Esophagus muscularis mucosa (tissue), 4 donors: ENCODE measurements at regions not wholly inside any gene's neighbourhood (a gene's known extent, or its start where the extent isn't known, plus 50 kb on each side); places are given as distances from the start of the nearest gene placed in this dataset.

Source experiments
- DNase-seq: peaks from one replicate; pipeline ENCODE4 v3.0.0-alpha.2; 2017; ENCODE audit errors: extremely low spot score
- H3K27ac ChIP-seq, 4 donors: fragments of 200-600 bp; sonication (generic); replicated peaks in 1 of 4; 1 replicate in 3 of 4; 2 replicates in 1 of 4; pipeline ENCODE4 v1.5.1; 2016 to 2019; ENCODE audit warnings: mild to moderate bottlenecking in 1 of 4
- H3K27me3 ChIP-seq, 4 donors: fragments of 200-600 bp; sonication (generic); one replicate each; pipeline versions ENCODE4 v1.5.1 to v1.6.0; 2016 to 2019
- H3K36me3 ChIP-seq, 4 donors: fragments of 200-600 bp; sonication (generic); one replicate each; pipeline ENCODE4 v1.5.1; 2016 to 2019
- H3K4me1 ChIP-seq, 4 donors: fragments of 200-600 bp; sonication (generic); one replicate each; pipeline ENCODE4 v1.5.1; 2016 to 2019
- H3K4me3 ChIP-seq, 4 donors: fragments of 200-600 bp; sonication (generic); 1 replicate in 2 of 4; 2 replicates in 2 of 4; pipeline ENCODE4 v1.5.1; 2016 to 2019; ENCODE audit warnings: mild to moderate bottlenecking in 4 of 4, moderate library complexity in 1 of 4
- H3K9me3 ChIP-seq, 4 donors: fragments of 200-600 bp; sonication (generic); 1 replicate in 3 of 4; 2 replicates in 1 of 4; pipeline ENCODE4 v1.5.1; 2016 to 2019
- CTCF ChIP-seq, 3 experiments: fragments of 200-600 bp in 2 of 3; fragments of 450-650 bp in 1 of 3; sonication (generic) in 2 of 3; IDR thresholded peaks; one replicate each; pipeline ENCODE4 v1.5.1; 2017 to 2019; ENCODE audit warnings: antibody characterized with exemption in 3 of 3, mild to moderate bottlenecking in 2 of 3, moderate library complexity in 1 of 3
- EP300 ChIP-seq: sonication (generic); formaldehyde crosslinking; IDR thresholded peaks from one replicate; pipeline ENCODE4 v1.6.1; 2017; ENCODE audit warnings: antibody characterized with exemption
- POLR2A ChIP-seq: fragments of 450-650 bp; IDR thresholded peaks from one replicate; pipeline ENCODE4 v1.6.1; 2017; ENCODE audit warnings: antibody characterized with exemption, moderate library complexity, mild to moderate bottlenecking, low read depth
- POLR2AphosphoS5 ChIP-seq, 2 donors: sonication (generic); formaldehyde crosslinking; IDR thresholded peaks; one replicate each; pipeline ENCODE4 v1.6.1; 2017; ENCODE audit warnings: antibody characterized with exemption in 2 of 2
- WGBS: methylation state at CpG from one replicate; pipeline ENCODE4 v1.1.5; 2018; 5-methylcytosine and 5-hydroxymethylcytosine counted together
- intact Hi-C: fragments of 100-400 bp; cut with DNase I; formaldehyde crosslinking; loops from one replicate; pipeline ENCODE4 v1.15.1; 2023

DNA sequence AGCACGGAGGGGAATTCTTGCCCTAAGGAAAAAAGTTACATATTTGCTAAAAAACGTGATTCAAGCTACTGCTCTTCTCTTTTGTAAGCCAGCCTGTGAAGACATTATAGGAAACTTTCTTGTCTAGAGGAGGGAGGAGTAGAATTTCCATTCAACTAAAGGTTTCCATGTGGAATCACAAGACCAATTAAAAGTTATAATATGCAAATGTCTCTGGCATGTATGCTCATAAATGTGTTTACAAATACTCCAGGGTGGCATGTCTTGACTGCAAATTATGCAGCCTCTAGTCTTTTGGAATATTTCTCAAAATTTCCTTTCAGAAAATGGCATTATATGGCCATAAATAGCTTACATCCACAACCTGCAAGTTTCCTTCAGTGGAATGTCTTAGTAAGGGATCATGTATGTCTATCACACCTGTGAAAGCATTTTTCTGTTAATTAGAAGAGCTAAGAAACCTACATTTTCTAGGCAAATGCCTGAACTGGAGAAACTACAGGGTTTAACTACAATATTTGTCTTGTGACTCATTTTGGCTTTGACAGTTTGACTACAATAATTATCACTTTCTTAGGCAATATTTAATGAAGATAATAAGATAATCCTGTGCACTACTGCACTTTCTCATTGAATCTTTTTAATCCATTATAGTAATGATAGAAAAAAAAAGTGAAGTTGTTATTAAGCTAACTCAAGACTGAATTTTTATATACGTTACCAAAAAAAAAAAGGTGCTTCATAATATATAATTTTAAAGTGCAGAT, 111.1 kb upstream of the C10orf90 start:
- TF ChIP-seq POLR2AphosphoS5 (IDR thresholded peaks at IDR 0.05) (no peak), EP300 (no peak), CTCF (IDR thresholded peaks at IDR 0.05) (no peak), POLR2A (no peak)
- 48% methylated on average over 3 of the region's 3 CpGs for WGBS
- H3K27ac ChIP-seq: no peak overlapping the region
- no peaks in the 10 kb centered on the region for H3K36me3 ChIP-seq
- peaks cover 0 to under 1% (median 0%) of the 10 kb centered on the region in 4 donors for H3K27me3 ChIP-seq
- intact Hi-C loops: no loop called here
- no peaks in the 10 kb centered on the region for H3K9me3 ChIP-seq
- H3K4me1 ChIP-seq: no peaks in the 10 kb centered on the region
- no peak overlapping the region for H3K4me3 ChIP-seq
- no peak for DNase-seq

DNA sequence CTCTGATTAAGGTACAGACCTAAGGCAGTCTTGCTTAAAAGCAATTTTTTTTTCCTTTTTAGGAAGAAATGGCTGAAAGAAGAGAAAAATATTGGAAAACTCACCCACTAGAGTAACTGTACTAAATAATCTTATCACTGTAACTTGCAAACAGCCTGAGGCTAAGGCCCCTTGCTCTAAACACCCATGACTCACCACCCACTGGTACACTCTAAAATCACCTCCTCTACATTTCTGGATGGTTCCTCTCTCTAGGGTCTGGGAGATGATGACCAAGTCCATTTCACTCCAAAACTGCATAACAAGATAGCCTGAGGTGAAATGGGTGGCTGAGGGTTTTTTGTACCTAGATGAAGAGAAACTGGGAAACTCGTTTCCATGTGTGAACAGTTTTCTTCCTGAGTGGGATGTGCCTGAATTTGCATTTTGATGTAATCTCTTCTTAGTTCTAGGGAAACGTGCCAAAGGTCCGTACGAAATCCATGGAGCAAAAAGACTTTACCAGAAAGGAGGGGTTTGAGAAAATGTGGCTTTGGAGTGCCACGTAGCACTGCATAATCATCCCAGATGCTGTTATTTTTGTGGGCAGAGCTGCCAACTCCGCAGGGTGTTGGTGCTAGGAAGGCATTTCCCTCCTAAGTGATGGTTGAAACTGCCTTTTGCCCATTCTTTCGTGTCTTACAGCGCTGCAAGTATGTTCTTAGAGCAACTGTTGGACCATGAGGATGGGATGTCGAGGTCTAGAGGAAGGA, 113.5 kb upstream of the C10orf90 start:
- WGBS: 57% methylated on average over 9 of the region's 9 CpGs
- intact Hi-C loops: no loop called here

GRCh38 chr10:126787201-126787600, 116.7 kb upstream of the C10orf90 start:
- Histone ChIP-seq H3K4me3 (no peak overlapping the region), H3K27me3 (peaks cover 0 to 6% (median 0%) of the 10 kb centered on the region in 4 donors), H3K9me3 (no peaks in the 10 kb centered on the region), H3K4me1 (no peaks in the 10 kb centered on the region), H3K36me3 (no peaks in the 10 kb centered on the region), H3K27ac (no peak overlapping the region)
- DNase-seq: no peak
- TF ChIP-seq POLR2A (no peak), POLR2AphosphoS5 (IDR thresholded peaks at IDR 0.05) (no peak), EP300 (no peak), CTCF (IDR thresholded peaks at IDR 0.05) (no peak)
- WGBS: 65% methylated on average over 2 of the region's 3 CpGs
- intact Hi-C loops: no loop called here

More for the DNA sequence above, 113.5 kb upstream of the C10orf90 start:
- Histone ChIP-seq H3K9me3 (no peaks in the 10 kb centered on the region), H3K36me3 (no peaks in the 10 kb centered on the region), H3K27ac (no peak overlapping the region), H3K27me3 (peaks cover 0 to 6% (median 0%) of the 10 kb centered on the region in 4 donors), H3K4me1 (no peaks in the 10 kb centered on the region), H3K4me3 (no peak overlapping the region)
- DNase-seq: no peak
- no peak for TF ChIP-seq CTCF (IDR thresholded peaks at IDR 0.05)
- no peak for TF ChIP-seq POLR2AphosphoS5 (IDR thresholded peaks at IDR 0.05)
- TF ChIP-seq EP300: no peak
- TF ChIP-seq POLR2A: no peak

GRCh38 chr10:126795318-126795717, 109.9 kb upstream of the DOCK1 start:
- WGBS: 76% methylated on average over 2 of the region's 2 CpGs
- intact Hi-C loops: no loop called here

More at GRCh38 chr10:126795318-126795717, 109.9 kb upstream of the DOCK1 start:
- TF ChIP-seq POLR2A (no peak), EP300 (no peak), POLR2AphosphoS5 (IDR thresholded peaks at IDR 0.05) (no peak), CTCF (IDR thresholded peaks at IDR 0.05) (no peak)
- no peaks in the 10 kb centered on the region for H3K36me3 ChIP-seq
- no peak for DNase-seq
- no peak overlapping the region for H3K4me3 ChIP-seq
- peaks cover 0 to 5% (median 0%) of the 10 kb centered on the region in 4 donors for H3K9me3 ChIP-seq
- H3K27ac ChIP-seq: no peak overlapping the region
- H3K27me3 ChIP-seq: no peaks in the 10 kb centered on the region
- H3K4me1 ChIP-seq: no peaks in the 10 kb centered on the region
